CD14-positive monocyte (primary cell): ENCODE measurements at regions not wholly inside any gene's neighbourhood (a gene's known extent, or its start where the extent isn't known, plus 50 kb on each side); places are given as distances from the start of the nearest gene placed in this dataset.

Experiments used
- DNase-seq, 3 donors: peaks; one replicate each; pipeline ENCODE4 v3.0.0-alpha.2; 2011 to 2022
- H2AFZ ChIP-seq: 2 replicates; pipeline ENCODE4 v1.6.0; 2012; ENCODE audit warnings: mild to moderate bottlenecking, low read depth, low read length, inconsistent platforms; ENCODE audit not compliant: insufficient read depth, poor library complexity, severe bottlenecking
- H3K27ac ChIP-seq, 2 donors: 1 replicate in 1 of 2; 2 replicates in 1 of 2; pipeline ENCODE4 v1.5.1; 2012 to 2013; ENCODE audit warnings: low read length in 2 of 2, control low read depth in 1 of 2, inconsistent platforms in 1 of 2, low read depth in 1 of 2, mild to moderate bottlenecking in 1 of 2
- H3K27me3 ChIP-seq, 2 donors: one replicate each; pipeline versions ENCODE4 v1.6.0 to v1.6.1; 2011 to 2013; ENCODE audit warnings: low read length in 2 of 2; ENCODE audit not compliant: control insufficient read depth in 2 of 2, insufficient read depth in 2 of 2
- H3K36me3 ChIP-seq, 2 donors: replicated peaks in 1 of 2; 1 replicate in 1 of 2; 2 replicates in 1 of 2; pipeline versions ENCODE4 v1.5.1 to v1.6.1; 2012 to 2013; ENCODE audit warnings: low read length in 2 of 2, control low read depth in 1 of 2, inconsistent platforms in 1 of 2, mild to moderate bottlenecking in 1 of 2; ENCODE audit not compliant: insufficient read depth in 2 of 2, control insufficient read depth in 1 of 2
- H3K4me1 ChIP-seq, 2 donors: 1 replicate in 1 of 2; 2 replicates in 1 of 2; pipeline versions ENCODE4 v1.5.1 to v1.6.1; 2012 to 2013; ENCODE audit warnings: low read length in 2 of 2, control low read depth in 1 of 2, inconsistent platforms in 1 of 2, mild to moderate bottlenecking in 1 of 2, moderate library complexity in 1 of 2; ENCODE audit not compliant: insufficient read depth in 2 of 2, control insufficient read depth in 1 of 2
- H3K4me2 ChIP-seq: replicated peaks from 2 replicates; pipeline ENCODE3; 2012; ENCODE audit warnings: low read length, moderate library complexity, mild to moderate bottlenecking; ENCODE audit not compliant: poor library complexity, severe bottlenecking; ENCODE audit errors: extremely low read depth
- H3K4me3 ChIP-seq, 3 experiments: fragments of 200-600 bp in 1 of 3; sonication (generic) in 1 of 3; replicated peaks in 1 of 3; 1 replicate in 2 of 3; 2 replicates in 1 of 3; pipeline ENCODE4 v1.5.1; 2011 to 2013; ENCODE audit warnings: low read length in 3 of 3, mild to moderate bottlenecking in 3 of 3, control low read depth in 2 of 3, low read depth in 2 of 3, inconsistent platforms in 1 of 3, moderate library complexity in 1 of 3
- H3K79me2 ChIP-seq: 2 replicates; pipeline ENCODE4 v1.6.0; 2012; ENCODE audit warnings: mild to moderate bottlenecking, control low read depth, inconsistent platforms, low read length, moderate library complexity; ENCODE audit not compliant: insufficient read depth
- H3K9ac ChIP-seq: 2 replicates; pipeline ENCODE4 v1.6.0; 2017; ENCODE audit warnings: low read length, mild to moderate bottlenecking; ENCODE audit not compliant: insufficient read depth, poor library complexity, severe bottlenecking
- H3K9me3 ChIP-seq, 2 donors: replicated peaks in 1 of 2; 1 replicate in 1 of 2; 2 replicates in 1 of 2; pipeline versions ENCODE4 v1.5.1 to v1.6.1; 2012 to 2013; ENCODE audit warnings: low read length in 2 of 2, control low read depth in 1 of 2; ENCODE audit not compliant: control insufficient read depth in 1 of 2, insufficient read depth in 1 of 2
- H4K20me1 ChIP-seq: 2 replicates; pipeline ENCODE4 v1.6.0; 2012; ENCODE audit warnings: mild to moderate bottlenecking, low read length, control low read depth, moderate library complexity; ENCODE audit not compliant: insufficient read depth
- H3K27ac Mint-ChIP-seq, 7 donors: one replicate each; pipeline ENCODE4 v1.8.0; 2020; ENCODE audit warnings: mild to moderate bottlenecking in 7 of 7, mixed read lengths in 7 of 7, moderate library complexity in 6 of 7, inconsistent platforms in 2 of 7
- H3K27me3 Mint-ChIP-seq, 3 donors: one replicate each; pipeline ENCODE4 v1.8.0; 2021 to 2022; ENCODE audit warnings: low read depth in 3 of 3, mild to moderate bottlenecking in 3 of 3, mixed read lengths in 3 of 3, moderate library complexity in 3 of 3, inconsistent platforms in 1 of 3
- H3K36me3 Mint-ChIP-seq, 2 donors: one replicate each; pipeline ENCODE4 v1.8.0; 2020; ENCODE audit warnings: mixed read lengths in 2 of 2, inconsistent platforms in 1 of 2, mild to moderate bottlenecking in 1 of 2
- H3K4me1 Mint-ChIP-seq: one replicate; pipeline ENCODE4 v1.8.0; 2020; ENCODE audit warnings: mild to moderate bottlenecking, mixed read lengths
- H3K4me3 Mint-ChIP-seq, 2 donors: one replicate each; pipeline ENCODE4 v1.8.0; 2020; ENCODE audit warnings: mild to moderate bottlenecking in 2 of 2, mixed read lengths in 2 of 2, moderate library complexity in 1 of 2
- H3K9me3 Mint-ChIP-seq, 7 donors: one replicate each; pipeline ENCODE4 v1.8.0; 2020 to 2022; ENCODE audit warnings: mixed read lengths in 7 of 7, mild to moderate bottlenecking in 6 of 7, moderate library complexity in 6 of 7, inconsistent platforms in 2 of 7
- WGBS: methylation state at CpG from one replicate; pipeline ENCODE4 v1.1.5; 2013; ENCODE audit warnings: missing lambda C conversion rate; ENCODE audit not compliant: insufficient coverage; 5-methylcytosine and 5-hydroxymethylcytosine counted together
- intact Hi-C, 2 donors: fragments of 100-400 bp; cut with micrococcal nuclease; formaldehyde crosslinking; loops; one replicate each; pipeline versions ENCODE4 v1.15.0 to v1.15.1; 2023
- TF ChIP-seq, protein P1 (sequence below): fragments of 200-600 bp; IDR thresholded peaks from one replicate; pipeline ENCODE4 v1.8.0; 2022; ENCODE audit warnings: antibody characterized with exemption, mild to moderate bottlenecking

DNA sequence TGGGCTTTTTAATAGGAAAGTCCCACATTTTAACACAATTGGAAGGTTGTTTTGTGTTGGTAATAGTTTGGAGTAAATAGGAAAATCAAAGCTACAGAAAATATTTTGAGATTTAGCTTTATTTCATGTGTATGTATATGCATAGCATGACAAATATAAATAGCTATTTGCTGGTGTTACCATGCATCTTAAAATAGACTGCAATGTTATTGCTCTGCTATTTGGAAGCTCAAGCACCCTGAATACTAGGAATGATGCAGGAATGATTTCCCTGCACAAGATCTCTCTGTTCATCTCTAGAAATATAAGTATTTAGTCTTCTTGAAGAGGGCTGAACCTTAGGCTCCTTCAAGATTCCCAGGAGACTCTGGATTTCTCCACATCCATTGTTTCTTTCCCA lies 268.3 kb upstream of the POGK start:
- no peak overlapping the region for H3K4me3 ChIP-seq
- DNase-seq = no peak
- no peaks in the 10 kb centered on the region for H4K20me1 ChIP-seq
- no peak overlapping the region for H3K4me2 ChIP-seq
- H3K79me2 ChIP-seq = no peaks in the 10 kb centered on the region
- no peak overlapping the region for H2AFZ ChIP-seq
- H3K4me1 Mint-ChIP-seq = no peaks in the 10 kb centered on the region
- H3K4me3 Mint-ChIP-seq = no peak overlapping the region
- intact Hi-C loops = no loop called here
- no peaks in the 10 kb centered on the region for H3K36me3 ChIP-seq
- no peaks in the 10 kb centered on the region for H3K27me3 ChIP-seq
- peaks cover 0 to 3% of the 10 kb centered on the region in 2 donors for H3K9me3 ChIP-seq
- H3K27ac ChIP-seq = no peak overlapping the region
- peaks cover 0 to 9% (median 6%) of the 10 kb centered on the region in 7 donors for H3K9me3 Mint-ChIP-seq
- TF ChIP-seq, protein P1, sequence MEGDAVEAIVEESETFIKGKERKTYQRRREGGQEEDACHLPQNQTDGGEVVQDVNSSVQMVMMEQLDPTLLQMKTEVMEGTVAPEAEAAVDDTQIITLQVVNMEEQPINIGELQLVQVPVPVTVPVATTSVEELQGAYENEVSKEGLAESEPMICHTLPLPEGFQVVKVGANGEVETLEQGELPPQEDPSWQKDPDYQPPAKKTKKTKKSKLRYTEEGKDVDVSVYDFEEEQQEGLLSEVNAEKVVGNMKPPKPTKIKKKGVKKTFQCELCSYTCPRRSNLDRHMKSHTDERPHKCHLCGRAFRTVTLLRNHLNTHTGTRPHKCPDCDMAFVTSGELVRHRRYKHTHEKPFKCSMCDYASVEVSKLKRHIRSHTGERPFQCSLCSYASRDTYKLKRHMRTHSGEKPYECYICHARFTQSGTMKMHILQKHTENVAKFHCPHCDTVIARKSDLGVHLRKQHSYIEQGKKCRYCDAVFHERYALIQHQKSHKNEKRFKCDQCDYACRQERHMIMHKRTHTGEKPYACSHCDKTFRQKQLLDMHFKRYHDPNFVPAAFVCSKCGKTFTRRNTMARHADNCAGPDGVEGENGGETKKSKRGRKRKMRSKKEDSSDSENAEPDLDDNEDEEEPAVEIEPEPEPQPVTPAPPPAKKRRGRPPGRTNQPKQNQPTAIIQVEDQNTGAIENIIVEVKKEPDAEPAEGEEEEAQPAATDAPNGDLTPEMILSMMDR = no peak
- no peaks in the 10 kb centered on the region for H3K4me1 ChIP-seq
- H3K36me3 Mint-ChIP-seq = no peaks in the 10 kb centered on the region
- no peak overlapping the region for H3K9ac ChIP-seq
- no peak overlapping the region for H3K27ac Mint-ChIP-seq
- H3K27me3 Mint-ChIP-seq = peaks cover 0 to 5% (median 4%) of the 10 kb centered on the region in 3 donors

DNA sequence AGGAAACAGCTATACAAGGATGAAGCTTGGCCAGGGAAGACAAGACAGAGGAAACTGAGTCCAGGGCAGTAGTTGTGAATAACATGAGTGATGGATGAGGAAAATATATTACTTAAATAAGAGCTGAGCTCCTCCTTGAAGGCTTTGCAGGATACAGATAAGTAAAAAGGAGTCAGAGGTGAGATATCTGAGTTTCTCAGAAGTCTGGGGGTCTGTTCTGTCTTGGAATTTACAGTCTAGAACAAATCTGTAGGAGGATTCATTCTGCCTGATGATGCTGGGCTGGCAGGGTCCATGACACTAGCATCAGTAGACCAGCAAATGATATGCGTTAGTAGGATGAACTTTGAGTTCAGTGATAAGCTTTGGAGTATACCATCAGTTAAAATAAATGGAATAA lies 266.1 kb upstream of the POGK start:
- Histone ChIP-seq H3K27me3 (no peaks in the 10 kb centered on the region), H3K4me1 (no peaks in the 10 kb centered on the region), H3K36me3 (no peaks in the 10 kb centered on the region), H3K9ac (no peak overlapping the region), H3K27ac (no peak overlapping the region), H3K9me3 (no peaks in the 10 kb centered on the region), H4K20me1 (no peaks in the 10 kb centered on the region), H3K4me2 (no peak overlapping the region), H3K79me2 (no peaks in the 10 kb centered on the region), H3K4me3 (no peak overlapping the region), H2AFZ (no peak overlapping the region)
- no CpG with 5 or more reads among the region's 1 CpG for WGBS
- no peaks in the 10 kb centered on the region for H3K4me1 Mint-ChIP-seq
- no peak overlapping the region for H3K27ac Mint-ChIP-seq
- TF ChIP-seq, protein P1 = no peak
- intact Hi-C loops = no loop called here
- no peak overlapping the region for H3K4me3 Mint-ChIP-seq
- peaks cover 0 to 4% (median 2%) of the 10 kb centered on the region in 7 donors for H3K9me3 Mint-ChIP-seq
- no peaks in the 10 kb centered on the region for H3K36me3 Mint-ChIP-seq
- no peak for DNase-seq
- H3K27me3 Mint-ChIP-seq = peaks cover 0 to 3% (median 2%) of the 10 kb centered on the region in 3 donors
